NT2/D1 (cell line): ENCODE measurements at regions not wholly inside any gene's neighbourhood (a gene's known extent, or its start where the extent isn't known, plus 50 kb on each side); places are given as distances from the start of the nearest gene placed in this dataset.

Experiments
- DNase-seq: peaks from one replicate; pipeline ENCODE4 v3.0.0-alpha.2; 2011; ENCODE audit warnings: low read depth, low spot score
- H3K27me3 ChIP-seq: 2 replicates; pipeline ENCODE4 v1.6.0; 2011; ENCODE audit warnings: mild to moderate bottlenecking; ENCODE audit not compliant: insufficient read length, insufficient read depth
- H3K36me3 ChIP-seq: 2 replicates; pipeline ENCODE4 v1.6.1; 2011; ENCODE audit warnings: mild to moderate bottlenecking, low read length, mixed read lengths; ENCODE audit not compliant: insufficient read depth, insufficient read length
- H3K4me1 ChIP-seq: 2 replicates; pipeline ENCODE4 v1.5.1; 2011; ENCODE audit not compliant: insufficient read depth, insufficient read length
- H3K4me3 ChIP-seq: 2 replicates; pipeline ENCODE4 v1.5.1; 2011; ENCODE audit warnings: low read depth; ENCODE audit not compliant: insufficient read length
- H3K9ac ChIP-seq: 2 replicates; pipeline ENCODE4 v1.6.0; 2011; ENCODE audit warnings: low read depth; ENCODE audit not compliant: insufficient read length
- H3K9me3 ChIP-seq: 2 replicates; pipeline ENCODE4 v1.5.1; 2011; ENCODE audit warnings: mild to moderate bottlenecking, low read length; ENCODE audit not compliant: insufficient read depth
- SUZ12 ChIP-seq: IDR thresholded peaks from 2 replicates; pipeline ENCODE4 v1.6.1; 2011; ENCODE audit not compliant: insufficient read length, insufficient read depth; ENCODE audit errors: extremely low read depth
- YY1 ChIP-seq: IDR thresholded peaks from 2 replicates; pipeline ENCODE4 v1.6.1; 2011; ENCODE audit not compliant: insufficient read length, insufficient read depth
- ZNF274 ChIP-seq: IDR thresholded peaks from 2 replicates; pipeline ENCODE4 v1.6.1; 2011; ENCODE audit warnings: mild to moderate bottlenecking, low read depth, low read length

GRCh38 chr2:158889135-158889853 lies 79.1 kb upstream of the TANC1 start:
- Histone ChIP-seq H3K4me1 (no peaks in the 10 kb centered on the region), H3K36me3 (no peaks in the 10 kb centered on the region), H3K27me3 (no peaks in the 10 kb centered on the region), H3K9me3 (no peaks in the 10 kb centered on the region), H3K4me3 (no peak overlapping the region), H3K9ac (no peak overlapping the region)
- TF ChIP-seq YY1 (no peak), SUZ12 (no peak), ZNF274 (no peak)
- DNase-seq, result no peak

- Histone ChIP-seq H3K4me3 (no peak overlapping the region), H3K27me3 (no peaks in the 10 kb centered on the region), H3K9me3 (no peaks in the 10 kb centered on the region), H3K36me3 (no peaks in the 10 kb centered on the region), H3K4me1 (no peaks in the 10 kb centered on the region), H3K9ac (no peak overlapping the region)
- DNase-seq, result no peak
- no peak for TF ChIP-seq ZNF274
- TF ChIP-seq SUZ12, result no peak
- TF ChIP-seq YY1, result no peak
Measured at GRCh38 chr2:158890296-158890905, 78.0 kb upstream of the TANC1 start.

GRCh38 chr2:158893026-158893425 lies 75.4 kb upstream of the TANC1 start:
- Histone ChIP-seq H3K9ac (no peak overlapping the region), H3K4me3 (no peak overlapping the region), H3K9me3 (peaks cover 3% of the 10 kb centered on the region; the same call in 1 of the 2 replicates), H3K4me1 (no peaks in the 10 kb centered on the region), H3K36me3 (no peaks in the 10 kb centered on the region), H3K27me3 (no peaks in the 10 kb centered on the region)
- no peak for DNase-seq
- TF ChIP-seq SUZ12, result no peak
- no peak for TF ChIP-seq YY1
- no peak for TF ChIP-seq ZNF274

DNA sequence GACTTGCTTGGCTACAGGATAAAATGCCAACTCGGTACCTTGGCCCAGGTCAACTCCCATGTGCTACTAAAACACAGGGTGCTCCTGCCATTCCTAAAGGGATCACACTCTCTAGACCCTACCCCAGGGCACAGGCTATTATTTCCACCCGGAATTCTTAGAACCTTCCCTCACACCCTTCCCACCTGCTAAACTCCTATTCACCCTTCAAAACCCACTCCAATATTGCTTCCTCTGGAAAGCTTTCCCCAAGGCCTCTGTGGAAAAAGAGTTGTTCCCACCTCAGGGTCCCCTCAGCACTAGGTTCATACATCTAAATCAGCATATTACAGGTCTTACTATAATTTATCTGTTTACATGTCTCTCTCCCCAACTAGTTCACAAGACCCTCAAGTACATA lies 75.0 kb upstream of the TANC1 start:
- Histone ChIP-seq H3K4me1 (no peaks in the 10 kb centered on the region), H3K27me3 (no peaks in the 10 kb centered on the region), H3K4me3 (no peak overlapping the region), H3K36me3 (no peaks in the 10 kb centered on the region), H3K9ac (no peak overlapping the region), H3K9me3 (peaks cover 3% of the 10 kb centered on the region; the same call in 1 of the 2 replicates)
- DNase-seq, result no peak
- TF ChIP-seq SUZ12, result no peak
- TF ChIP-seq ZNF274, result no peak
- no peak for TF ChIP-seq YY1

- Histone ChIP-seq H3K27me3 (no peaks in the 10 kb centered on the region), H3K9ac (no peak overlapping the region), H3K9me3 (peaks cover 3% of the 10 kb centered on the region; the same call in 1 of the 2 replicates), H3K4me1 (no peaks in the 10 kb centered on the region), H3K36me3 (no peaks in the 10 kb centered on the region), H3K4me3 (no peak overlapping the region)
- TF ChIP-seq SUZ12 (no peak), ZNF274 (no peak), YY1 (no peak)
- no peak for DNase-seq
Measured at GRCh38 chr2:158894078-158894477, 74.4 kb upstream of the TANC1 start.

DNA sequence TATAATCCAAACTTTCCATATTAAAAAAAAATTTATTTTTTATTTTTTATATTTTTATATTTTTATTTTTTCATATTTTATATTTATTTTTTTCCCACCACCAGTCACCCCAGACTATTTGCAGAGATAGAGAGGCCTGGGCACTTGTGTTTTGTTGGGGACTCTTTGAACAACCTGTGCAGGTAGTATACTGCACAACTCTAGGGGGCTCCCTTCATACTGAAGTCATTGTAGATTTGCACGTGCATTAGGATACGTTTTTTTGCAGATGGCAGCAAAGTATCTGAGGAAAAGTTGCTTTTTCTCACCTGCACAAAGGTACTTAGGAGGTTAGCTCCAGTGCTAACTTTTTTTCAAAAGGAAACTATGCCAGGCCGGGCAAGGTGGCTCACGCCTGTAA lies 73.9 kb upstream of the TANC1 start:
- DNase-seq, result no peak
- no peak for TF ChIP-seq ZNF274
- no peak for TF ChIP-seq SUZ12
- TF ChIP-seq YY1, result no peak
- Histone ChIP-seq H3K27me3 (no peaks in the 10 kb centered on the region), H3K9me3 (peaks cover 3% of the 10 kb centered on the region; the same call in 1 of the 2 replicates), H3K36me3 (no peaks in the 10 kb centered on the region), H3K9ac (no peak overlapping the region), H3K4me3 (no peak overlapping the region), H3K4me1 (no peaks in the 10 kb centered on the region)

DNA sequence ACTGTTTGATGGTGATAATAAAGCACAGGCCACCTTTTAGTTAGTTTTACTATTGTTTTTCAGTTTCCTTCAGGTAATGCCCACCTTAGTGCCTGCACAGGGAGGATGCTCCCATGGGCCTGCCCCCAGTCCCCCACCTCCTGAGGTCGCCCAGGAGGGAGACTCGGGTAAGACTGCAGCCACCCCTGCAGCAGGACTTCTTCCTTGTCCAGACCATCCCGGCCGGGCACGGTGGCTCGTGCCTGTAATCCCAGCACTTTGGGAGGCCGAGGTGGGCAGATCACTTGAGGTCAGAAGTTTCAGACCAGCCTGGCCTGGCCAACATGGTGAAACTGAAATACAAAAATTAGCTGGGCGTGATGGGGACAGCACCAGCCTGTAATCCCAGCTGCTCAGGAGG lies 68.1 kb upstream of the TANC1 start:
- Histone ChIP-seq H3K4me1 (no peaks in the 10 kb centered on the region), H3K4me3 (no peak overlapping the region), H3K9ac (no peak overlapping the region), H3K27me3 (no peaks in the 10 kb centered on the region), H3K9me3 (peaks cover 3% of the 10 kb centered on the region; the same call in 1 of the 2 replicates), H3K36me3 (no peaks in the 10 kb centered on the region)
- DNase-seq, result no peak
- TF ChIP-seq YY1, result no peak
- TF ChIP-seq SUZ12, result no peak
- TF ChIP-seq ZNF274, result no peak
